Stimulated activated CD4-positive, alpha-beta T cell treated with anti-CD3 and anti-CD28 coated beads, Interleukin-2, amount 100 ng/mL, for 48 hours (primary cell): ENCODE measurements at regions not wholly inside any gene's neighbourhood (a gene's known extent, or its start where the extent isn't known, plus 50 kb on each side); places are given as distances from the start of the nearest gene placed in this dataset.
"Not testable (repeated sequence)": the region's sequence is repeated elsewhere in the genome, so short reads cannot be mapped to it uniquely, and the experiment has no call there.

Experiments
- DNase-seq, 2 donors: peaks; one replicate each; pipeline ENCODE4 v3.0.0-alpha.2; 2020

GRCh38 chr3:159280386-159281191 lies 478.7 kb downstream of the MFSD1 start:
- no peak for DNase-seq

- no peak for DNase-seq
Observed at GRCh38 chr3:159293493-159293892, 491.6 kb downstream of the MFSD1 start.

- no peak for DNase-seq
Observed at GRCh38 chr3:159301961-159302360, 500.1 kb downstream of the MFSD1 start.

- DNase-seq: no peak
Observed at GRCh38 chr3:159305017-159305416, 503.2 kb downstream of the MFSD1 start.

- DNase-seq: not testable (repeated sequence)
Observed at GRCh38 chr3:159316706-159317105, 514.9 kb downstream of the MFSD1 start.

- DNase-seq: no peak
Observed at GRCh38 chr3:159319156-159319555, 517.3 kb downstream of the MFSD1 start.

GRCh38 chr3:159322322-159322939 lies 520.6 kb downstream of the MFSD1 start:
- peak; percentile 6 to 19 for DNase-seq

GRCh38 chr3:159323848-159324247 lies 522.0 kb downstream of the MFSD1 start:
- DNase-seq: no peak

- DNase-seq: no peak
Observed at GRCh38 chr3:159326998-159327397, 525.1 kb downstream of the MFSD1 start.

- DNase-seq: no peak
Observed at GRCh38 chr3:159332535-159333099, 530.8 kb downstream of the MFSD1 start.

- DNase-seq: no peak
Observed at GRCh38 chr3:159339131-159339530, 537.3 kb downstream of the MFSD1 start.

- DNase-seq: no peak
Observed at GRCh38 chr3:159340877-159341500, 539.1 kb downstream of the MFSD1 start.

GRCh38 chr3:159346271-159346903 lies 544.5 kb downstream of the MFSD1 start:
- DNase-seq: no peak

GRCh38 chr3:159348431-159348830 lies 546.6 kb downstream of the MFSD1 start:
- no peak for DNase-seq

- no peak for DNase-seq
Observed at GRCh38 chr3:159356606-159357005, 554.8 kb downstream of the MFSD1 start.

GRCh38 chr3:159364511-159364910 lies 562.7 kb downstream of the MFSD1 start:
- DNase-seq: no peak

- no peak for DNase-seq
Observed at GRCh38 chr3:159366476-159366875, 564.6 kb downstream of the MFSD1 start.

GRCh38 chr3:159371961-159372360 lies 570.1 kb downstream of the MFSD1 start:
- DNase-seq: no peak

- DNase-seq: no peak
Observed at GRCh38 chr3:159378396-159379194, 576.7 kb downstream of the MFSD1 start.

GRCh38 chr3:159380891-159381290 lies 579.0 kb downstream of the MFSD1 start:
- DNase-seq: no peak

GRCh38 chr3:159390656-159391212 lies 588.9 kb downstream of the MFSD1 start:
- no peak for DNase-seq

GRCh38 chr3:159397683-159398082 lies 591.0 kb upstream of the IL12A start:
- DNase-seq: not testable (repeated sequence)
